ENCODE measurements at regions not wholly inside any gene's neighbourhood (a gene's known extent, or its start where the extent isn't known, plus 50 kb on each side); places are given as distances from the start of the nearest gene placed in this dataset.
"Not testable (repeated sequence)": the region's sequence is repeated elsewhere in the genome, so short reads cannot be mapped to it uniquely, and the experiment has no call there.

GRCh38 chr5:104080646-104081175, 518.1 kb upstream of the NUDT12 start:
- DNase-seq = no peak

GRCh38 chr5:104079861-104080645, 517.5 kb upstream of the NUDT12 start:
- not testable (repeated sequence) for DNase-seq

- DNase-seq = no peak
Measured at GRCh38 chr5:104071887-104072286, 509.3 kb upstream of the NUDT12 start.

- no peak for DNase-seq
Measured at GRCh38 chr5:104062621-104063377, 500.2 kb upstream of the NUDT12 start.

GRCh38 chr5:104061707-104062106, 499.1 kb upstream of the NUDT12 start:
- no peak for DNase-seq

GRCh38 chr5:104053353-104053649, 490.7 kb upstream of the NUDT12 start:
- no peak for DNase-seq

- DNase-seq = no peak
Measured at GRCh38 chr5:104052558-104053352, 490.2 kb upstream of the NUDT12 start.

- no peak for DNase-seq
Measured at GRCh38 chr5:104050436-104050835, 487.8 kb upstream of the NUDT12 start.

GRCh38 chr5:104049752-104050151, 487.2 kb upstream of the NUDT12 start:
- no peak for DNase-seq

GRCh38 chr5:104048231-104048630, 485.6 kb upstream of the NUDT12 start:
- DNase-seq = no peak

- DNase-seq = no peak
Measured at GRCh38 chr5:104045987-104046386, 483.4 kb upstream of the NUDT12 start.

GRCh38 chr5:104039871-104040270, 477.3 kb upstream of the NUDT12 start:
- DNase-seq = not testable (repeated sequence)

- DNase-seq = not testable (repeated sequence)
Measured at GRCh38 chr5:104037136-104037535, 474.5 kb upstream of the NUDT12 start.

- DNase-seq = not testable (repeated sequence)
Measured at GRCh38 chr5:104033186-104033585, 470.6 kb upstream of the NUDT12 start.

GRCh38 chr5:104024538-104024937, 461.9 kb upstream of the NUDT12 start:
- no peak for DNase-seq

GRCh38 chr5:104023739-104024138, 461.1 kb upstream of the NUDT12 start:
- DNase-seq = no peak

- no peak for DNase-seq
Measured at GRCh38 chr5:104019956-104020355, 457.4 kb upstream of the NUDT12 start.

GRCh38 chr5:104018299-104018698, 455.7 kb upstream of the NUDT12 start:
- DNase-seq = no peak

- DNase-seq = no peak
Measured at GRCh38 chr5:104016646-104017045, 454.1 kb upstream of the NUDT12 start.

- DNase-seq = no peak
Measured at GRCh38 chr5:104015765-104016164, 453.2 kb upstream of the NUDT12 start.

- DNase-seq = not testable (repeated sequence)
Measured at GRCh38 chr5:104002783-104003182, 440.2 kb upstream of the NUDT12 start.

GRCh38 chr5:104001136-104001535, 438.5 kb upstream of the NUDT12 start:
- DNase-seq = no peak

GRCh38 chr5:103993031-103993430, 430.4 kb upstream of the NUDT12 start:
- no peak for DNase-seq
